ENCODE measurements at regions not wholly inside any gene's neighbourhood (a gene's known extent, or its start where the extent isn't known, plus 50 kb on each side); places are given as distances from the start of the nearest gene placed in this dataset.

DNA sequence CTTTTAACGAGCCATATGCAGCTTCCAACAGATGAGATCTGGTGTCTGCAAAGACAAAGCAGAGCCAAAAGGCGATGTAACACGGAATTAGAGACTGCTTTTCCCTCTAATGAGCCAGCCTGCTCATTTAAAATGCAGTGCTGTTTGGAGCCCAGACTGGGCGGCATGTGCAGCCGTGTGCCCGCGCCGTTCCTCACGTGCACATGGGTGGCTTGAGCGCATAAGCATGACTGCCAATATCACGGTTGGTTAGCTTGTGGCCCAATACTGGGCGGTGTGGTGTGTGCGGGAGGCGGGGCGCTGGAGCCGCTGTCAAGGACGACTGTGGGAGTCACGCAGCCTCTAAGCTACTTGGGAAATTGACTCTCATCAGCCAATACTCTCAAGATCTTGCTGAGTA lies 87.0 kb upstream of the SCOC start:
- no TSS peak for BruUV-seq (replicated peaks)
- no peak overlapping the region for H2AFZ ChIP-seq (ENCODE audit: low read depth, low read length, poor library complexity, severe bottlenecking)
- DNase-seq (ENCODE audit: low read depth, low spot score) (no peak), ATAC-seq (no peak)
- intact Hi-C loops (cut with micrococcal nuclease) = no loop called here
- H3K27ac ChIP-seq (ENCODE audit: low read depth, low read length) = no peak overlapping the region
- H3K9me2 ChIP-seq (ENCODE audit: insufficient read depth) = no peaks in the 10 kb centered on the region; the same call in 1 of the 2 replicates
- H3K9ac ChIP-seq (ENCODE audit: low read length) = no peak overlapping the region
- RAD21 ChIA-PET (ENCODE audit: low non-redundant PET in 1 of 2, low total read pairs in 2 of 2, uncharacterized antibody in 2 of 2, unreplicated experiment in 2 of 2) = no interaction called here
- H3K27me3 ChIP-seq (ENCODE audit: insufficient read depth, low read length) = peaks cover 5% of the 10 kb centered on the region; the same call in 1 of the 2 replicates
- H4K20me1 ChIP-seq (ENCODE audit: insufficient read depth) = no peaks in the 10 kb centered on the region
- no peaks in the 10 kb centered on the region for H3K79me2 ChIP-seq (ENCODE audit: insufficient read depth, low read length)
- no peaks in the 10 kb centered on the region for H3K4me1 ChIP-seq (ENCODE audit: control insufficient read depth in 1 of 2, insufficient read depth in 2 of 2, low read length in 2 of 2)
- POLR2A ChIA-PET = no interaction called here
- peaks cover 0 to 7% of the 10 kb centered on the region in 2 experiments; a peak in 1 of 4 replicates for H3K9me3 ChIP-seq (ENCODE audit: control insufficient read depth in 1 of 2, insufficient read depth in 1 of 2, low read depth in 1 of 2, low read length in 2 of 2)
- no peak for TF ChIP-seq ELF1 (IDR thresholded peaks at IDR 0.05; ENCODE audit: borderline replicate concordance, low read depth)
- no peak for TF ChIP-seq RAD21 (IDR thresholded peaks at IDR 0.05; ENCODE audit: low read depth)
- TF ChIP-seq JUND (IDR thresholded peaks at IDR 0.05) = no peak
- TF ChIP-seq POLR2A (IDR thresholded peaks at IDR 0.05; ENCODE audit: borderline replicate concordance, extremely low read depth, insufficient read depth, insufficient read length) = no peak
- TF ChIP-seq CTCF (IDR thresholded peaks at IDR 0.05 in 2 of 3, conservative IDR thresholded peaks at IDR 0.05 in 1 of 3; ENCODE audit: borderline replicate concordance in 1 of 3, insufficient read depth in 1 of 3, low read depth in 2 of 3, low read length in 2 of 3) = no peak
- TF ChIP-seq EGR1 (IDR thresholded peaks at IDR 0.05; ENCODE audit: low read depth) = no peak
- TF ChIP-seq POLR2AphosphoS5 (IDR thresholded peaks at IDR 0.05; ENCODE audit: low read depth, low read length) = no peak
- TF ChIP-seq EZH2 (IDR thresholded peaks at IDR 0.05) = no peak
- TF ChIP-seq ZBTB33 (IDR thresholded peaks at IDR 0.05; ENCODE audit: extremely low read depth, insufficient replicate concordance, low read length) = no peak
- no peak overlapping the region for H3K4me2 ChIP-seq (ENCODE audit: low read length)
- H3K4me3 ChIP-seq (replicated peaks in 1 of 2; ENCODE audit: low read depth in 1 of 2, low read length in 2 of 2) = no peak overlapping the region
- no peaks in the 10 kb centered on the region for H3K36me3 ChIP-seq (ENCODE audit: control insufficient read depth in 1 of 2, insufficient read depth in 2 of 2, low read length in 2 of 2)
- CTCF ChIA-PET = no interaction called here

All from HCT116 (cell line).